ENCODE measurements at regions not wholly inside any gene's neighbourhood (a gene's known extent, or its start where the extent isn't known, plus 50 kb on each side); places are given as distances from the start of the nearest gene placed in this dataset.

- no peak overlapping the region for H3K27ac ChIP-seq
- H3K4me1 ChIP-seq (ENCODE audit: insufficient read depth), result no peaks in the 10 kb centered on the region
- H3K27me3 ChIP-seq, result peaks cover 24% of the 10 kb centered on the region
- no peaks in the 10 kb centered on the region for H3K36me3 ChIP-seq (replicated peaks; ENCODE audit: insufficient read depth, low read depth)
- no peaks in the 10 kb centered on the region for H3K9me2 ChIP-seq (replicated peaks; ENCODE audit: insufficient read depth)
- TF ChIP-seq CTCF (IDR thresholded peaks at IDR 0.05; ENCODE audit: poor library complexity) (no peak), EZH2phosphoT487 (IDR thresholded peaks at IDR 0.05; ENCODE audit: low read depth, severe bottlenecking, unreplicated experiment) (no peak), EZH2 (IDR thresholded peaks at IDR 0.05; ENCODE audit: borderline replicate concordance) (no peak)
- no peaks in the 10 kb centered on the region for H4K20me1 ChIP-seq (ENCODE audit: insufficient read depth, poor library complexity, severe bottlenecking)
- H3K9me3 ChIP-seq (ENCODE audit: low read depth), result no peaks in the 10 kb centered on the region
- no peaks in the 10 kb centered on the region for H3K79me2 ChIP-seq
- no peak overlapping the region for H3K4me3 ChIP-seq
- H2AFZ ChIP-seq, result no peak overlapping the region
- DNase-seq (ENCODE audit: low spot score), result no peak
- H3K4me2 ChIP-seq, result no peak overlapping the region
Measured at GRCh38 chr7:45235905-45236304, 78.3 kb downstream of the RAMP3 start.

- H3K9me2 ChIP-seq (replicated peaks; ENCODE audit: insufficient read depth), result no peaks in the 10 kb centered on the region
- no peak overlapping the region for H2AFZ ChIP-seq
- no peaks in the 10 kb centered on the region for H3K79me2 ChIP-seq
- no peaks in the 10 kb centered on the region for H3K36me3 ChIP-seq (replicated peaks; ENCODE audit: insufficient read depth, low read depth)
- H3K4me3 ChIP-seq, result no peak overlapping the region
- 32% methylated on average over 1 of the region's 1 CpG for WGBS (ENCODE audit: low lambda C conversion rate, missing lambda C conversion rate)
- H3K4me2 ChIP-seq, result no peak overlapping the region
- H4K20me1 ChIP-seq (ENCODE audit: insufficient read depth, poor library complexity, severe bottlenecking), result no peaks in the 10 kb centered on the region
- H3K9me3 ChIP-seq (ENCODE audit: low read depth), result no peaks in the 10 kb centered on the region
- TF ChIP-seq CTCF (IDR thresholded peaks at IDR 0.05; ENCODE audit: poor library complexity) (no peak), EZH2phosphoT487 (IDR thresholded peaks at IDR 0.05; ENCODE audit: low read depth, severe bottlenecking, unreplicated experiment) (no peak), EZH2 (IDR thresholded peaks at IDR 0.05; ENCODE audit: borderline replicate concordance) (no peak)
- H3K27ac ChIP-seq, result no peak overlapping the region
- no peak for DNase-seq (ENCODE audit: low spot score)
- H3K27me3 ChIP-seq, result peaks cover 24% of the 10 kb centered on the region
- H3K4me1 ChIP-seq (ENCODE audit: insufficient read depth), result no peaks in the 10 kb centered on the region
Measured at GRCh38 chr7:45236666-45237065, 79.1 kb downstream of the RAMP3 start.

GRCh38 chr7:45237788-45238461, 80.3 kb downstream of the RAMP3 start:
- WGBS (ENCODE audit: low lambda C conversion rate, missing lambda C conversion rate), result 83% methylated on average over 13 of the region's 13 CpGs
- no peak overlapping the region for H3K27ac ChIP-seq
- no peak for TF ChIP-seq EZH2 (IDR thresholded peaks at IDR 0.05; ENCODE audit: borderline replicate concordance)
- TF ChIP-seq EZH2phosphoT487 (IDR thresholded peaks at IDR 0.05; ENCODE audit: low read depth, severe bottlenecking, unreplicated experiment), result no peak
- no peak for TF ChIP-seq CTCF (IDR thresholded peaks at IDR 0.05; ENCODE audit: poor library complexity)
- H3K79me2 ChIP-seq, result no peaks in the 10 kb centered on the region
- no peaks in the 10 kb centered on the region for H3K36me3 ChIP-seq (replicated peaks; ENCODE audit: insufficient read depth, low read depth)
- no peak overlapping the region for H3K4me3 ChIP-seq
- no peak for DNase-seq (ENCODE audit: low spot score)
- H3K4me1 ChIP-seq (ENCODE audit: insufficient read depth), result no peaks in the 10 kb centered on the region
- H3K9me2 ChIP-seq (replicated peaks; ENCODE audit: insufficient read depth), result no peaks in the 10 kb centered on the region
- H3K9me3 ChIP-seq (ENCODE audit: low read depth), result no peaks in the 10 kb centered on the region
- no peaks in the 10 kb centered on the region for H4K20me1 ChIP-seq (ENCODE audit: insufficient read depth, poor library complexity, severe bottlenecking)
- no peak overlapping the region for H2AFZ ChIP-seq
- peaks cover 19% of the 10 kb centered on the region for H3K27me3 ChIP-seq
- no peak overlapping the region for H3K4me2 ChIP-seq

All from hepatocyte (in vitro differentiated cells).